K562 (cell line): ENCODE measurements at regions not wholly inside any gene's neighbourhood (a gene's known extent, or its start where the extent isn't known, plus 50 kb on each side); places are given as distances from the start of the nearest gene placed in this dataset.

Source experiments
- ATAC-seq: fragments of 200-7000 bp; cut with Tn5 transposase; 3 replicates; pipeline ENCODE4 v1.9.1; 2020; ENCODE audit warnings: moderate library complexity
- BruUV-seq: library from RNA; stranded (reverse); fragments of 400-500 nt; replicated peaks from 2 replicates; lab custom pipeline; 2021; lab: Mats Ljungman, UMichigan
- CTCF ChIA-PET: fragments of 300-600 bp; formaldehyde crosslinking; extraction: SDS; loops from one replicate; lab custom pipeline; 2021; ENCODE audit warnings: low intra/inter-chr PET ratio; lab: Yijun Ruan, JAX
- POLR2A ChIA-PET: fragments of 300-600, 350-650 bp; sonication (Branson Sonifier 250); formaldehyde crosslinking; extraction: SDS; loops from one replicate; lab custom pipeline; 2021; ENCODE audit warnings: antibody characterized with exemption, inconsistent platforms; lab: Yijun Ruan, JAX
- DNase-seq, 4 experiments: peaks; one replicate each; pipeline versions ENCODE4 v3.0.0 to v3.0.0-alpha.2; 2011 to 2018; ENCODE audit warnings: low spot score in 3 of 4, mixed read lengths in 3 of 4; ENCODE audit errors: extremely low read depth in 1 of 4
- FAIRE-seq: peaks from 2 replicates; lab custom pipeline; 2011; peaks lifted over from hg19 to GRCh38; lab: Jason Lieb, UNC
- H2AFZ ChIP-seq: 2 replicates; pipeline ENCODE4 v1.6.0; 2011; ENCODE audit warnings: low read depth, low read length, control low read depth, inconsistent platforms
- H3K27ac ChIP-seq: fragments of 200-600 bp; 3 replicates; pipeline ENCODE4 v1.8.0; 2011; ENCODE audit warnings: low read depth, mild to moderate bottlenecking, control low read depth, inconsistent platforms, low read length, moderate library complexity, mixed read lengths; ENCODE audit errors: extremely low read depth
- H3K27me3 ChIP-seq, 2 experiments: fragments of 300-600 bp in 1 of 2; 2 replicates in 1 of 2; 3 replicates in 1 of 2; pipeline versions ENCODE4 v1.6.0 to v1.8.0; 2011; ENCODE audit warnings: inconsistent platforms in 2 of 2, low read length in 2 of 2, mild to moderate bottlenecking in 1 of 2, mixed read lengths in 1 of 2, moderate library complexity in 1 of 2; ENCODE audit not compliant: control insufficient read depth in 2 of 2, insufficient read depth in 2 of 2
- H3K36me3 ChIP-seq: fragments of 300-600 bp; 3 replicates; pipeline ENCODE4 v1.8.0; 2011; ENCODE audit warnings: mild to moderate bottlenecking, low read length, inconsistent platforms; ENCODE audit not compliant: control insufficient read depth, insufficient read depth
- H3K4me1 ChIP-seq, 2 experiments: fragments of 200-600 bp in 1 of 2; replicated peaks in 1 of 2; 2 replicates in 1 of 2; 3 replicates in 1 of 2; pipeline versions ENCODE4 v1.5.1 to v1.8.0; 2011; ENCODE audit warnings: inconsistent platforms in 2 of 2, low read length in 2 of 2, mild to moderate bottlenecking in 1 of 2, mixed read lengths in 1 of 2, moderate library complexity in 1 of 2; ENCODE audit not compliant: control insufficient read depth in 2 of 2, insufficient read depth in 2 of 2
- H3K4me2 ChIP-seq: 2 replicates; pipeline ENCODE4 v1.6.1; 2011; ENCODE audit warnings: low read length, control low read depth, inconsistent platforms, mixed read lengths; ENCODE audit not compliant: insufficient read depth
- H3K4me3 ChIP-seq: fragments of 200-600 bp; sonication (generic), shearing (Covaris generic); 2 replicates; pipeline ENCODE4 v1.5.1; 2016; ENCODE audit warnings: control low read depth, inconsistent platforms
- H3K79me2 ChIP-seq: fragments of 200-600 bp; 3 replicates; pipeline ENCODE4 v1.8.0; 2011; ENCODE audit warnings: low read length, inconsistent platforms; ENCODE audit not compliant: control insufficient read depth, insufficient read depth
- H3K9ac ChIP-seq, 2 experiments: 2 replicates each; pipeline versions ENCODE4 v1.6.0 to v1.6.1; 2011; ENCODE audit warnings: low read depth in 2 of 2, low read length in 2 of 2, control low read depth in 1 of 2, inconsistent platforms in 1 of 2, mild to moderate bottlenecking in 1 of 2, mixed read lengths in 1 of 2; ENCODE audit not compliant: insufficient read depth in 1 of 2
- H3K9me1 ChIP-seq: one replicate; pipeline ENCODE4 v1.6.0; 2011; ENCODE audit warnings: inconsistent platforms, mild to moderate bottlenecking, low read length, moderate library complexity; ENCODE audit not compliant: control insufficient read depth, insufficient read depth
- H3K9me3 ChIP-seq: replicated peaks from 2 replicates; pipeline ENCODE4 v1.5.1; 2011; ENCODE audit warnings: low read depth, low read length, inconsistent platforms; ENCODE audit not compliant: control insufficient read depth, insufficient read depth
- H4K20me1 ChIP-seq: replicated peaks from 2 replicates; pipeline ENCODE4 v1.6.1; 2011; ENCODE audit warnings: low read length, inconsistent platforms, mixed read lengths; ENCODE audit not compliant: control insufficient read depth, insufficient read depth
- ELK1 ChIP-seq: sonication (generic); formaldehyde crosslinking; IDR thresholded peaks from 2 replicates; pipeline ENCODE4 v1.8.1; 2022; ENCODE audit warnings: missing genetic modification reagents
- GTF2F1 ChIP-seq: IDR thresholded peaks from 2 replicates; pipeline ENCODE4 v1.6.1; 2011; ENCODE audit warnings: low read depth, low read length, improper control_type of control experiment
- HDGF ChIP-seq: fragments of 450-650 bp; IDR thresholded peaks from 2 replicates; pipeline ENCODE4 v1.6.1; 2016
- MAFK ChIP-seq: IDR thresholded peaks from 2 replicates; pipeline ENCODE4 v1.6.1; 2011; ENCODE audit warnings: low read length, improper control_type of control experiment
- NFE2L1 ChIP-seq: fragments of 450-650 bp; IDR thresholded peaks from 2 replicates; pipeline ENCODE4 v1.6.1; 2016; ENCODE audit warnings: missing genetic modification characterization, low read depth, mild to moderate bottlenecking, missing compliant biosample characterization, moderate library complexity, borderline replicate concordance
- NFIC ChIP-seq: fragments of 450-650 bp; IDR thresholded peaks from 2 replicates; pipeline ENCODE4 v1.6.1; 2017; ENCODE audit warnings: mild to moderate bottlenecking, inconsistent platforms
- RCOR1 ChIP-seq, 2 experiments: IDR thresholded peaks; 2 replicates each; pipeline ENCODE4 v1.6.1; 2012; ENCODE audit warnings: low read depth in 2 of 2, low read length in 2 of 2, borderline replicate concordance in 1 of 2, improper control_type of control experiment in 1 of 2
- ZBTB40 ChIP-seq, 2 experiments: fragments of 450-650 bp in 1 of 2; sonication (generic) in 1 of 2; formaldehyde crosslinking in 1 of 2; IDR thresholded peaks; 2 replicates each; pipeline versions ENCODE4 v1.7.1 to v1.9.0; 2016 to 2022; ENCODE audit warnings: inconsistent platforms in 1 of 2, mild to moderate bottlenecking in 1 of 2, missing genetic modification reagents in 1 of 2
- ZNF699 ChIP-seq: fragments of 250-450 bp; sonication (Bioruptor Pico); IDR thresholded peaks from 2 replicates; pipeline ENCODE4 v1.8.0; 2021; ENCODE audit warnings: mild to moderate bottlenecking, moderate library complexity; ENCODE audit not compliant: insufficient replicate concordance
- ZNF717 ChIP-seq: fragments of 250-450 bp; sonication (Bioruptor Pico); IDR thresholded peaks from 2 replicates; pipeline ENCODE4 v1.5.0; 2021
- WGBS: fragments of 100-300 bp; shearing (Covaris generic); methylation state at CpG from one replicate; pipeline ENCODE4 v1.1.6; 2016; ENCODE audit warnings: low coverage, mixed read lengths; ENCODE audit not compliant: insufficient coverage; ENCODE audit errors: missing lambda C conversion rate; 5-methylcytosine and 5-hydroxymethylcytosine counted together
- in situ Hi-C: fragments of 300-500 bp; cut with MboI; formaldehyde crosslinking; loops from 4 replicates; pipeline ENCODE4 v1.15.0; 2018; ENCODE audit warnings: inconsistent platforms, mixed read lengths
- intact Hi-C: fragments of 100-400 bp; cut with micrococcal nuclease; formaldehyde crosslinking; loops from 2 replicates; pipeline ENCODE4 v1.14.2; 2022
- TF ChIP-seq, protein P1 (sequence below): sonication (generic); formaldehyde crosslinking; IDR thresholded peaks from 2 replicates; pipeline ENCODE4 v1.8.0; 2022; ENCODE audit warnings: mild to moderate bottlenecking, missing genetic modification reagents

DNA sequence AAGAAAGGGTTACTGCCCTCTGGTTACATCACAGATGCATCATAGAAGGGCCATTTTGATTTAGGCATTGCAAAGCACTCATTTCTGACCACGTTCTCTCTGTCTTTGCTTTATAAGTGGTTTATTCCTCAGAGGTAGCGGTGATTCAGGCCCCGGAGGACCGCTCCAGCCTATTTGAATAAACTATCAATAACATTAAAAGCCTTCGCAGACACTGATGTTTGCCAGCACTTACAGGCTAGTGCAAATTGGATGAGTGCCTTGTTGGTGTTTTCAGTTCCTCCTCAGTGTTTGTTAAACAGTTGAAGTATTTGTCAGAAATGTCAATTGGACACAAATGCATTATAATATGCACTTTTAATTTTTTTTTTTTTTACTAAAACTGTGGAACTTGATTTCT lies 120.2 kb downstream of the RXFP2 start (continued):
- TF ChIP-seq ZBTB40 (IDR thresholded peaks at IDR 0.05) (no peak), ZBTB40 (CRISPR knock-in tag; IDR thresholded peaks at IDR 0.05) (no peak)
- TF ChIP-seq, all 486 proteins: peak for 0

- no peaks in the 10 kb centered on the region for H3K9me1 ChIP-seq
These were observed 120.7 kb downstream of the RXFP2 start for GRCh38 chr13:31860002-31860401.

More at GRCh38 chr13:31860002-31860401, 120.7 kb downstream of the RXFP2 start:
- Histone ChIP-seq H3K9me3 (no peaks in the 10 kb centered on the region), H2AFZ (no peak overlapping the region), H3K4me1 (no peaks in the 10 kb centered on the region), H3K27me3 (no peaks in the 10 kb centered on the region), H3K79me2 (no peaks in the 10 kb centered on the region), H3K36me3 (no peaks in the 10 kb centered on the region), H3K4me2 (no peak overlapping the region), H3K4me3 (no peak overlapping the region), H3K9ac (no peak overlapping the region), H3K27ac (no peak overlapping the region)
- no TSS peak for BruUV-seq
- CTCF ChIA-PET, result no interaction called here
- intact Hi-C loops (no loop called here), in situ Hi-C loops (no loop called here)
- DNase-seq, result no peak
- no peak for ATAC-seq
- no peak for FAIRE-seq
- POLR2A ChIA-PET, result no interaction called here
- 0% methylated on average over 5 of the region's 5 CpGs for WGBS
- TF ChIP-seq RCOR1 (IDR thresholded peaks at IDR 0.05; ENCODE audit: borderline replicate concordance in 1 of 2, low read depth in 2 of 2, low read length in 2 of 2) (no peak), ZNF699 (CRISPR knock-in tag) (no peak), GTF2F1 (no peak), NFE2L1 (tag) (no peak), MAFK (no peak), NFIC (no peak), ZNF717 (CRISPR knock-in tag) (no peak), HDGF (no peak), ELK1 (CRISPR knock-in tag) (no peak)
- TF ChIP-seq, protein P1, sequence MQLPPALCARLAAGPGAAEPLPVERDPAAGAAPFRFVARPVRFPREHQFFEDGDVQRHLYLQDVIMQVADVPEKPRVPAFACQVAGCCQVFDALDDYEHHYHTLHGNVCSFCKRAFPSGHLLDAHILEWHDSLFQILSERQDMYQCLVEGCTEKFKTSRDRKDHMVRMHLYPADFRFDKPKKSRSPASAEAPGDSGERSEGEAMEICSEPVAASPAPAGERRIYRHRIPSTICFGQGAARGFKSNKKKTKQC (CRISPR knock-in tag), result no peak
- TF ChIP-seq, all 486 proteins: peak for 0
- no peaks in the 10 kb centered on the region for H4K20me1 ChIP-seq
